GM12878 (cell line): ENCODE measurements at regions not wholly inside any gene's neighbourhood (a gene's known extent, or its start where the extent isn't known, plus 50 kb on each side); places are given as distances from the start of the nearest gene placed in this dataset.

Experiments
- ATAC-seq: fragments of 200-7000 bp; cut with Tn5 transposase; 3 replicates; pipeline ENCODE4 v1.9.1; 2020; ENCODE audit warnings: mild to moderate bottlenecking, moderate library complexity
- BruUV-seq: library from RNA; stranded (reverse); fragments of 400-500 nt; replicated peaks from 2 replicates; lab custom pipeline; 2021; lab: Mats Ljungman, UMichigan
- CTCF ChIA-PET: fragments of 300-600 bp; sonication (Branson Sonifier 250); formaldehyde crosslinking; extraction: SDS; loops from one replicate; lab custom pipeline; 2021; ENCODE audit warnings: inconsistent platforms; lab: Yijun Ruan, JAX
- POLR2A ChIA-PET: fragments of 350-600 bp; formaldehyde crosslinking; extraction: SDS; loops from one replicate; lab custom pipeline; 2021; ENCODE audit warnings: inconsistent platforms; lab: Charles Lee
- RAD21 ChIA-PET: fragments of 300-600 bp; sonication (Branson Sonifier 250); formaldehyde crosslinking; loops from one replicate; lab custom pipeline; 2023; ENCODE audit warnings: antibody characterized with exemption; ENCODE audit not compliant: unreplicated experiment; lab: Charles Lee
- SMC1A ChIA-PET: fragments of 300-600 bp; sonication (Branson Sonifier 250); formaldehyde crosslinking; loops from one replicate; lab custom pipeline; 2023; ENCODE audit not compliant: unreplicated experiment, uncharacterized antibody; lab: Charles Lee
- DNase-seq: peaks from one replicate; pipeline ENCODE4 v3.0.0-alpha.2; 2011; ENCODE audit warnings: low read depth, low spot score
- FAIRE-seq: peaks from 3 replicates; lab custom pipeline; 2011; peaks lifted over from hg19 to GRCh38; lab: Jason Lieb, UNC
- H2AFZ ChIP-seq: 2 replicates; pipeline ENCODE4 v1.6.0; 2011; ENCODE audit warnings: low read depth, low read length, control low read depth; ENCODE audit not compliant: control insufficient read depth
- H3K27ac ChIP-seq: 2 replicates; pipeline ENCODE4 v1.5.1; 2011; ENCODE audit warnings: control low read depth; ENCODE audit not compliant: control insufficient read depth, insufficient read depth
- H3K27me3 ChIP-seq, 2 experiments: replicated peaks in 1 of 2; 2 replicates each; pipeline versions ENCODE4 v1.6.0 to v1.6.1; 2011; ENCODE audit warnings: low read length in 1 of 2; ENCODE audit not compliant: control insufficient read depth in 2 of 2, insufficient read depth in 2 of 2
- H3K36me3 ChIP-seq, 2 experiments: 2 replicates each; pipeline ENCODE4 v1.5.1; 2011; ENCODE audit warnings: low read length in 1 of 2; ENCODE audit not compliant: control insufficient read depth in 2 of 2, insufficient read depth in 2 of 2
- H3K4me1 ChIP-seq: 2 replicates; pipeline ENCODE4 v1.6.1; 2011; ENCODE audit warnings: mild to moderate bottlenecking, low read length, moderate library complexity, mixed read lengths; ENCODE audit not compliant: control insufficient read depth, insufficient read depth
- H3K4me2 ChIP-seq: 2 replicates; pipeline ENCODE4 v1.6.0; 2011; ENCODE audit warnings: control low read depth; ENCODE audit not compliant: control insufficient read depth, insufficient read depth
- H3K4me3 ChIP-seq: fragments of 200-600 bp; sonication (generic); 2 replicates; pipeline ENCODE4 v1.5.1; 2016
- H3K79me2 ChIP-seq: 2 replicates; pipeline ENCODE4 v1.6.0; 2011; ENCODE audit warnings: low read length; ENCODE audit not compliant: control insufficient read depth, insufficient read depth
- H3K9ac ChIP-seq: 2 replicates; pipeline ENCODE4 v1.8.0; 2011; ENCODE audit warnings: low read length, control low read depth, mixed read lengths; ENCODE audit not compliant: control insufficient read depth, insufficient read depth
- H3K9me3 ChIP-seq: replicated peaks from 3 replicates; pipeline ENCODE4 v1.5.1; 2011; ENCODE audit warnings: mild to moderate bottlenecking, low read length; ENCODE audit not compliant: control insufficient read depth, insufficient read depth
- H4K20me1 ChIP-seq: 2 replicates; pipeline ENCODE4 v1.6.0; 2011; ENCODE audit not compliant: control insufficient read depth, insufficient read depth
- BCL11A ChIP-seq: IDR thresholded peaks from 2 replicates; pipeline ENCODE4 v1.6.1; 2011; ENCODE audit warnings: low read depth, low read length
- BRCA1 ChIP-seq: IDR thresholded peaks from 2 replicates; pipeline ENCODE4 v1.6.1; 2011; ENCODE audit warnings: low read depth, low read length, improper control_type of control experiment
- CEBPB ChIP-seq, 2 experiments: fragments of 150-350 bp in 1 of 2; IDR thresholded peaks; 2 replicates each; pipeline ENCODE4 v1.6.1; 2012 to 2014; ENCODE audit warnings: low read depth in 2 of 2, low read length in 2 of 2, borderline replicate concordance in 1 of 2, inconsistent platforms in 1 of 2
- CHD1 ChIP-seq: IDR thresholded peaks from 2 replicates; pipeline ENCODE4 v1.6.1; 2012; ENCODE audit warnings: low read depth, low read length, improper control_type of control experiment
- E2F8 ChIP-seq: fragments of 450-650 bp; IDR thresholded peaks from 2 replicates; pipeline ENCODE4 v1.6.1; 2018; ENCODE audit warnings: mild to moderate bottlenecking, low read depth, moderate library complexity; ENCODE audit not compliant: partially characterized antibody
- MYC ChIP-seq: IDR thresholded peaks from 2 replicates; pipeline ENCODE4 v1.6.1; 2011; ENCODE audit warnings: mild to moderate bottlenecking, low read length, moderate library complexity, inconsistent platforms; ENCODE audit not compliant: insufficient read depth, insufficient replicate concordance, insufficient read length, severe bottlenecking
- NFYB ChIP-seq: IDR thresholded peaks from 2 replicates; pipeline ENCODE4 v1.6.1; 2011; ENCODE audit warnings: low read depth, mild to moderate bottlenecking, low read length, improper control_type of control experiment, moderate library complexity; ENCODE audit not compliant: insufficient read depth
- RAD51 ChIP-seq: fragments of 450-650 bp; IDR thresholded peaks from 2 replicates; pipeline ENCODE4 v1.6.1; 2016; ENCODE audit warnings: moderate library complexity, mild to moderate bottlenecking, inconsistent platforms
- RFX5 ChIP-seq: IDR thresholded peaks from 2 replicates; pipeline ENCODE4 v1.6.1; 2011; ENCODE audit warnings: low read depth, low read length, improper control_type of control experiment
- SPI1 ChIP-seq: IDR thresholded peaks from 2 replicates; pipeline ENCODE4 v1.6.1; 2011; ENCODE audit warnings: low read depth, mild to moderate bottlenecking, low read length, moderate library complexity, borderline replicate concordance; ENCODE audit not compliant: insufficient read depth
- SRF ChIP-seq, 2 experiments: IDR thresholded peaks; 2 replicates each; pipeline ENCODE4 v1.6.1; 2011; ENCODE audit warnings: low read depth in 2 of 2, low read length in 2 of 2, mild to moderate bottlenecking in 1 of 2, moderate library complexity in 1 of 2
- TARDBP ChIP-seq: IDR thresholded peaks from 2 replicates; pipeline ENCODE4 v1.6.1; 2016; ENCODE audit warnings: borderline replicate concordance
- USF1 ChIP-seq: IDR thresholded peaks from 2 replicates; pipeline ENCODE4 v1.6.1; 2011; ENCODE audit warnings: borderline replicate concordance, low read depth, mild to moderate bottlenecking, moderate library complexity, mixed read lengths, low read length; ENCODE audit not compliant: insufficient read depth; ENCODE audit errors: extremely low read length
- WGBS: methylation state at CpG from one replicate; pipeline ENCODE4 v1.1.6; 2016; ENCODE audit warnings: low lambda C conversion rate; ENCODE audit not compliant: insufficient replicate concordance, insufficient coverage; ENCODE audit errors: missing lambda C conversion rate; 5-methylcytosine and 5-hydroxymethylcytosine counted together
- in situ Hi-C: fragments of 300-500 bp; cut with MboI; formaldehyde crosslinking; loops from 9 replicates; pipeline ENCODE4 v1.14.3; 2018; ENCODE audit warnings: mixed read lengths
- intact Hi-C: fragments of 100-400 bp; cut with micrococcal nuclease; formaldehyde crosslinking; loops from one replicate; pipeline ENCODE4 v1.14.2; 2022; ENCODE audit not compliant: unreplicated experiment

- no peak for TF ChIP-seq USF1
- TF ChIP-seq CHD1, result no peak
- TF ChIP-seq, all 136 proteins: peak for 0
These were observed 109.9 kb downstream of the IRX5 start (continued) for GRCh38 chr16:55040366-55041086.

GRCh38 chr16:55041540-55042234 lies 111.0 kb downstream of the IRX5 start:
- RAD21 ChIA-PET, result no interaction called here
- SMC1A ChIA-PET, result no interaction called here
- H4K20me1 ChIP-seq, result no peaks in the 10 kb centered on the region
- no peak for DNase-seq
- ATAC-seq, result no peak
- no peaks in the 10 kb centered on the region for H3K27me3 ChIP-seq
- no peak overlapping the region for H2AFZ ChIP-seq
- CTCF ChIA-PET, result interaction anchor here (1.1 kb wide), 1 partner anchor 849 kb away, joined by 3 read pairs; no protein-coding TSS in a partner anchor
- H3K4me2 ChIP-seq, result no peak overlapping the region
- H3K36me3 ChIP-seq, result no peaks in the 10 kb centered on the region
- H3K27ac ChIP-seq, result no peak overlapping the region
- no peaks in the 10 kb centered on the region for H3K79me2 ChIP-seq
- WGBS, result 2% methylated on average over 3 of the region's 3 CpGs
- no peak for FAIRE-seq
- in situ Hi-C loops, result no loop called here
- no peak overlapping the region for H3K9ac ChIP-seq
- no TSS peak for BruUV-seq
- no peak overlapping the region for H3K4me3 ChIP-seq
- no peak for TF ChIP-seq RFX5
- TF ChIP-seq NFYB, result no peak
- no peak for TF ChIP-seq SRF (IDR thresholded peaks at IDR 0.05; ENCODE audit: low read depth in 2 of 2, low read length in 2 of 2)
- no peak for TF ChIP-seq CEBPB (IDR thresholded peaks at IDR 0.05; ENCODE audit: borderline replicate concordance in 1 of 2, low read depth in 2 of 2, low read length in 2 of 2)
- TF ChIP-seq E2F8, result no peak
- no peak for TF ChIP-seq BRCA1
- no peak for TF ChIP-seq RAD51
- TF ChIP-seq MYC, result no peak
- no peak for TF ChIP-seq BCL11A
- TF ChIP-seq SPI1, result no peak
- TF ChIP-seq TARDBP, result no peak
- H3K9me3 ChIP-seq, result no peaks in the 10 kb centered on the region
- intact Hi-C loops, result no loop called here
- POLR2A ChIA-PET, result no interaction called here
- H3K4me1 ChIP-seq, result no peaks in the 10 kb centered on the region
